ENCODE measurements at regions not wholly inside any gene's neighbourhood (a gene's known extent, or its start where the extent isn't known, plus 50 kb on each side); places are given as distances from the start of the nearest gene placed in this dataset.

- Histone ChIP-seq H3K4me3 (ENCODE audit: low read length) (no peak overlapping the region), H3K27me3 (ENCODE audit: control insufficient read depth, insufficient read depth, low read length, poor library complexity, severe bottlenecking) (no peaks in the 10 kb centered on the region), H3K36me3 (ENCODE audit: control insufficient read depth, insufficient read depth, low read length) (no peaks in the 10 kb centered on the region), H3K9ac (ENCODE audit: extremely low read depth, low read length, poor library complexity, severe bottlenecking) (no peak overlapping the region), H3K4me1 (ENCODE audit: control insufficient read depth, insufficient read depth, low read length) (no peaks in the 10 kb centered on the region), H3K27ac (ENCODE audit: low read depth, low read length) (no peak overlapping the region), H3K9me3 (ENCODE audit: control insufficient read depth, low read length) (no peaks in the 10 kb centered on the region)
- WGBS, 2 experiments (ENCODE audit: insufficient coverage in 1 of 2, insufficient read length in 1 of 2) = 94 to 100% methylated on average over 1 to 2 of the region's 2 CpGs
- H3K27ac Mint-ChIP-seq = no peak overlapping the region
- DNase-seq = no peak
- H3K4me3 Mint-ChIP-seq = no peak overlapping the region
- no peaks in the 10 kb centered on the region for H3K36me3 Mint-ChIP-seq (ENCODE audit: low read depth)
- H3K4me1 Mint-ChIP-seq = peaks cover 13% of the 10 kb centered on the region
- no peak for TF ChIP-seq CTCF (conservative IDR thresholded peaks at IDR 0.05)
- H3K9me3 Mint-ChIP-seq = peaks cover 3% of the 10 kb centered on the region
- peaks cover 5% of the 10 kb centered on the region for H3K27me3 Mint-ChIP-seq (ENCODE audit: insufficient read depth)
Measured at GRCh38 chr16:87201790-87202189, 115.4 kb downstream of the C16orf95 start.

- Mint-ChIP-seq H3K4me3 (no peak overlapping the region), H3K9me3 (peaks cover 3% of the 10 kb centered on the region), H3K27me3 (ENCODE audit: insufficient read depth) (peaks cover 5% of the 10 kb centered on the region), H3K4me1 (peaks cover 16% of the 10 kb centered on the region), H3K27ac (no peak overlapping the region), H3K36me3 (ENCODE audit: low read depth) (no peaks in the 10 kb centered on the region)
- H3K9ac ChIP-seq (ENCODE audit: extremely low read depth, low read length, poor library complexity, severe bottlenecking) = no peak overlapping the region
- no peaks in the 10 kb centered on the region for H3K4me1 ChIP-seq (ENCODE audit: control insufficient read depth, insufficient read depth, low read length)
- H3K27me3 ChIP-seq (ENCODE audit: control insufficient read depth, insufficient read depth, low read length, poor library complexity, severe bottlenecking) = no peaks in the 10 kb centered on the region
- 94 to 100% methylated on average over 2 to 4 of the region's 4 CpGs for WGBS, 2 experiments (ENCODE audit: insufficient coverage in 1 of 2, insufficient read length in 1 of 2)
- H3K36me3 ChIP-seq (ENCODE audit: control insufficient read depth, insufficient read depth, low read length) = no peaks in the 10 kb centered on the region
- DNase-seq = no peak
- H3K27ac ChIP-seq (ENCODE audit: low read depth, low read length) = no peak overlapping the region
- no peak for TF ChIP-seq CTCF (conservative IDR thresholded peaks at IDR 0.05)
- H3K9me3 ChIP-seq (ENCODE audit: control insufficient read depth, low read length) = no peaks in the 10 kb centered on the region
- no peak overlapping the region for H3K4me3 ChIP-seq (ENCODE audit: low read length)
Measured at GRCh38 chr16:87202346-87202745, 114.8 kb downstream of the C16orf95 start.

- H3K27me3 ChIP-seq (ENCODE audit: control insufficient read depth, insufficient read depth, low read length, poor library complexity, severe bottlenecking) = no peaks in the 10 kb centered on the region
- Mint-ChIP-seq H3K27ac (no peak overlapping the region), H3K4me1 (peaks cover 18% of the 10 kb centered on the region), H3K9me3 (peaks cover 3% of the 10 kb centered on the region), H3K36me3 (ENCODE audit: low read depth) (no peaks in the 10 kb centered on the region), H3K4me3 (no peak overlapping the region), H3K27me3 (ENCODE audit: insufficient read depth) (peaks cover 5% of the 10 kb centered on the region)
- H3K9ac ChIP-seq (ENCODE audit: extremely low read depth, low read length, poor library complexity, severe bottlenecking) = no peak overlapping the region
- no peaks in the 10 kb centered on the region for H3K4me1 ChIP-seq (ENCODE audit: control insufficient read depth, insufficient read depth, low read length)
- H3K27ac ChIP-seq (ENCODE audit: low read depth, low read length) = no peak overlapping the region
- DNase-seq = peak; percentile 93
- TF ChIP-seq CTCF (conservative IDR thresholded peaks at IDR 0.05) = peak; percentile 97
- H3K9me3 ChIP-seq (ENCODE audit: control insufficient read depth, low read length) = no peaks in the 10 kb centered on the region
- WGBS, 2 experiments (ENCODE audit: insufficient coverage in 1 of 2, insufficient read length in 1 of 2) = 2 to 18% methylated on average over 5 to 11 of the region's 11 CpGs
- H3K36me3 ChIP-seq (ENCODE audit: control insufficient read depth, insufficient read depth, low read length) = no peaks in the 10 kb centered on the region
- H3K4me3 ChIP-seq (ENCODE audit: low read length) = no peak overlapping the region
Measured at GRCh38 chr16:87203060-87203656, 114.0 kb downstream of the C16orf95 start.

Data from endodermal cell (in vitro differentiated cells).